ENCODE measurements at regions not wholly inside any gene's neighbourhood (a gene's known extent, or its start where the extent isn't known, plus 50 kb on each side); places are given as distances from the start of the nearest gene placed in this dataset.
"Not testable (repeated sequence)": the region's sequence is repeated elsewhere in the genome, so short reads cannot be mapped to it uniquely, and the experiment has no call there.

- DNase-seq (ENCODE audit: low read depth in 2 of 2): no peak
Observed at GRCh38 chr1:185404291-185404690, 87.2 kb upstream of the IVNS1ABP start.

- DNase-seq (ENCODE audit: low read depth in 2 of 2): no peak
Observed at GRCh38 chr1:185402930-185403329, 85.9 kb upstream of the IVNS1ABP start.

DNA sequence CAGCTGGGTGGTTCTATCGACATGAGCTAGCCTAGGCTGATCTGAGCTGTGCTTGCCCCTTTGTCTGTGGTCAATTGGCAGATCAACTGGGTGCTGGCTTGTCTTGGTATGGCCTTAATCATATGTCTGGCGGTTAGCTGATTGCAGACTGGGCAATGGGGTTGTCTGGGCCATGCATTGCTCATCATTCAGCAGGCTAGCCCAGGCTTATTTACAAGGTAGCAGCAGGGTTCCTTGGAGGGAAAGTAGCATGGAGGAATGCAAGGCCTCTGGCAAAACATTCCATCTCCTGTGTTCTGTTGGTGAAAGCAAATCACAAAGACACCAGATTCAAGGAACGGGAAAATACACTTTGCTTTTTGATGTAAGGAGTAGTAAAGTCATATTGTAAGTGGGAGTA is 84.0 kb upstream of the IVNS1ABP start:
- DNase-seq (ENCODE audit: low read depth in 2 of 2): no peak

DNA sequence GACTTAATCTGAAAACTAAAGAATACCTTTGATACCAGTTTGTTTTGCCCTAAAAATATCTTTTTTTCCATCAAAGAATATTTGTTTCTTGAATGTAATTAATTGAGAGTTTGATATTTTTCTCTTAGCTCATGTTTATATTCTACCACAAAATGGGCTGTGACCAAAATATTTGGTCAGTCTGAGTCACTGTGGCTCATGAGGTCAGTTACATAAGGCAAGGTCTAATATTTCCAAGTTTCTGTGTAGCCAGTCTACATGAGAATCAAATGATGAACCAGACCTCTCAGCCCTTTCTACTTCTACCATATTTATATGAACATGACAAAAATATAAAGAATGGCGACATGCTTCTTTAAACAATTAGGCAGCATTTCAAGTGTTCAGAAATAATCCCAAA is 83.0 kb upstream of the IVNS1ABP start:
- DNase-seq (ENCODE audit: low read depth in 2 of 2): no peak

DNA sequence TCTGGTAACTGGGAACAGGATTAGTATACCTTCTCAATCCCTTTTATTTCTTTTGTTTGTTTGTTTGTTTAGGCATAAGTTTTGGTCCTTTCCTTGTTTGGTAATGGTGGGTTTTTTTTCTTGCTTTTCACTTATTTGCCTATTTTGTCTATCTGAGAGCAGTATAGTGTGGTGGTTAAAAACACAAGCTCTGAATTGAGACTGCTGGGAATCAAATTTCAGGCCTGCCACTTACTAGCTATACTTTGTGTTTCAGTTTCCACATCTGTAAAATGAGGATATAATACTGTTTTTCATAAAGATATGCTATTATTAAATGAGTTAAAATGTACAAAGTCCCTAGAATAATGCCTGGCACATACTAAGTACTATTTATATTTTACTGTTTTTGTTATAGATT is 81.6 kb upstream of the IVNS1ABP start:
- no peak for DNase-seq (ENCODE audit: low read depth in 2 of 2)

GRCh38 chr1:185398022-185398421 is 81.0 kb upstream of the IVNS1ABP start:
- DNase-seq (ENCODE audit: low read depth in 2 of 2): no peak

DNA sequence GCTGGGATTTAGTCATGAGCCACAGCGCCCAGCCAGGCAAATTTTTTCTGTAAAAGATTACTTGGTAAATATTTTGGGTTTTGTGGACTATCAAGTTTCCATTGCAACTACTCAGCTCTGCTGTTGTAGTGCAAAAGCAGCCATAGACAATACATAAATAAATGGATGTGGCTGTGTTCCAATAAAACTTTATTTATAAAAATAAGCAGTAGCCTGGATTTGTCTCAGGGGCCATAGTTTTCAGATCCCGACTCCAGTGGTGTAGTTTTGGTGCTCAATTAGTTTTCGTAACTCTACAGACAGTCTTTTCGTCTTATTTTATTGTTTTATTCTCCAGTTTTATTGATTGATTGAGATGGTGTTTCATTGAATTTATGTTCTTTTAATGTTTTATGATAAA is 80.1 kb upstream of the IVNS1ABP start:
- no peak for DNase-seq (ENCODE audit: low read depth in 2 of 2)

DNA sequence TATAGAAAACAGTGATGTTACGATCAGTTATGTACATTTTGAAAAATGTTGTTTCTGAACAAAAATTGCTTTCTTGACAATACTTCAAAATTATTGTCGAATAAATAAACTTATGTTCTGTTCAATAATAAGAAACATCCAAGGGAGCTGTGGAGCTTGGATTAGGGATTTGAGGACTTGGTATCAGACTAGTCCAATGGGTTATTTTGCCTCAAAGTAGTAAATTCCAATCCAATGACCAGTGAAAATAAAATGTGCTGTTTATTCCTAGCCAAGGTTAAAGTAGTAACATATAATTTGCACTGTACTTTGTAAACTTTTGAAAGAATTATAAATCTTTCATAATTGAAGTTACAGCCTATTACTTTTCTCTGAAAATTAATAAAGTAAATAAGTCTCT is 79.1 kb upstream of the IVNS1ABP start:
- DNase-seq (ENCODE audit: low read depth in 2 of 2): no peak

DNA sequence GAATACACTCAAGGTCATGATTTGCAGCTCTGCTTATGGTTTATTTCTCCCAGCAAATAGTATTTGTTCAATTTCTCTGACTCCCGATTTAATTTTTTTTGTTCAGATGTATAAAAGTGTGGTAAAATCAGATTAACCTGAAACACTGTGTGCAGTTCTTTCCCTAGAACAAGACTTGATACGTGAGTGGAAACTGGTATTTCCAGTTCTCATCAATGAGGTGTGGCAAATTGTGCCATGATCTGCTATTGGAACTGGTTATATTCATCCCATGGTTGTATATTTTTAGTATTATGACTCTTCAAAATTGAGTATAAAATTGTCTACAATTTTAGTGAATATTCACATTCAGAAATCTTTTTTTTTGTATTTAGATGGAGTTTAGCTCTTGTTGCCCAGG is 76.8 kb upstream of the IVNS1ABP start:
- no peak for DNase-seq (ENCODE audit: low read depth in 2 of 2)

DNA sequence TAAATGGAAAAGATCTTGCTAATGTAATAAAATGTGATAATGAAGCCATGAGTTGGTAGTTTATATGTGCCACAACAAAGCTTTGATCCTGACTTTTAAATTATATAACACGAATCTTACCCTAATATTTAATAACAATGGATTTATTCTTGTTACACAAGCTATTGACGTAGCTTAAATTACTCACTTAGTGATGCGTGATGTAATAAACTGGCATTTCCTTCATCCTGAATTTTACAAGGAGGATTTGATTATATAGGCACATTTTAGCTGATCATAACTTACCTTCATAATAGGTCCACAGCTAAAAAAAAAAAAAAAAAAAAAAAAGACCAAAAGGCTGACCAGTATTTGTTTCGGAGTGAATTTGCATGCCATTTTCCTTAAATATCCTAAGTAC is 76.2 kb upstream of the IVNS1ABP start:
- no peak for DNase-seq (ENCODE audit: low read depth in 2 of 2)

DNA sequence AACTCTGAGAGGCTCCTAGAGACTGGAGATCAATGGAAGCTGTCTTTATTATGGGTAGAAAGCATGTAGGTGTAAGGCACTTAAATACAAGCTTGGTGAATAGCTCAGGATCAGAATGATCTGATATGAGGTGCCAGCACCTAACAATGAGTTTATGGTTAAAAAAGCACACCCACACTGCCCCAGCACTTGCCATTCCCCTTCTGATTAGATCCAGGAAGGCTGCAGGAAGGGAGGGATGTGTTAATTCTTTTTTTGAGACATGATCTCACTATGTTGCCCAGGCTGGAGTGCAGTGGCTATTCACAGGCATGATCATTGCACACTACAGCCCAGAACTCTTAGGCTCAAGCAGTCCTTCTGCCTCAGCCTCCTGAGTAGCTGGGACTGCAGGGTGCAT is 71.8 kb upstream of the IVNS1ABP start:
- no peak for DNase-seq (ENCODE audit: low read depth in 2 of 2)

GRCh38 chr1:185388346-185388745 is 71.3 kb upstream of the IVNS1ABP start:
- DNase-seq (ENCODE audit: low read depth in 2 of 2): no peak

- DNase-seq (ENCODE audit: low read depth in 2 of 2): no peak
Observed at GRCh38 chr1:185385991-185386390, 68.9 kb upstream of the IVNS1ABP start.

GRCh38 chr1:185383805-185384204 is 66.8 kb upstream of the IVNS1ABP start:
- not testable (repeated sequence) for DNase-seq (ENCODE audit: low read depth in 2 of 2)

- no peak for DNase-seq (ENCODE audit: low read depth in 2 of 2)
Observed at GRCh38 chr1:185377831-185378230, 60.8 kb upstream of the IVNS1ABP start.

- peak; percentile 59 to 63 for DNase-seq (ENCODE audit: low read depth in 2 of 2)
Observed at GRCh38 chr1:185376840-185377635, 60.0 kb upstream of the IVNS1ABP start.

GRCh38 chr1:185376288-185376687 is 59.2 kb upstream of the IVNS1ABP start:
- no peak for DNase-seq (ENCODE audit: low read depth in 2 of 2)

DNA sequence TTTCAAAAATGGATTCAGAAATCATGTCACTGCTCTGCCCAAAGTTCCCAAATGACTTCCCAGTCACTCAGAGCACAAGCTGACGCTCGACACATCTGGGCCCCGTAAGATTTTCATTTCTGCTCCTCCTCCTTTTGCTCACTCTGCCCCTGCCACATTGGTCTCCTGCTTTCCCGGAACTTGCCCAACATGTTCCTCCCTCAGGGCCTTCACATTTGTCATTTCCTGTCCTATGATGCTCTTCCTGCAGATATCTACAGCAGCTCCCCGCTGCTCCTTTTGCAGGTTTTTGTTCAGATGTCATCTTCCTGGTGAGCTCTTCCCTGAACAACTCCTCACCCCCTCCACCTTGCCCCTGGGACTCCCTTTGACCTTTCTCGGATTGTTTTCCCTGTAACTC is 58.5 kb upstream of the IVNS1ABP start:
- no peak for DNase-seq (ENCODE audit: low read depth in 2 of 2)

- no peak for DNase-seq (ENCODE audit: low read depth in 2 of 2)
Observed at GRCh38 chr1:185373813-185374529, 56.9 kb upstream of the IVNS1ABP start.

- DNase-seq (ENCODE audit: low read depth in 2 of 2): no peak
Observed at GRCh38 chr1:185369786-185370185, 52.7 kb upstream of the IVNS1ABP start.

DNA sequence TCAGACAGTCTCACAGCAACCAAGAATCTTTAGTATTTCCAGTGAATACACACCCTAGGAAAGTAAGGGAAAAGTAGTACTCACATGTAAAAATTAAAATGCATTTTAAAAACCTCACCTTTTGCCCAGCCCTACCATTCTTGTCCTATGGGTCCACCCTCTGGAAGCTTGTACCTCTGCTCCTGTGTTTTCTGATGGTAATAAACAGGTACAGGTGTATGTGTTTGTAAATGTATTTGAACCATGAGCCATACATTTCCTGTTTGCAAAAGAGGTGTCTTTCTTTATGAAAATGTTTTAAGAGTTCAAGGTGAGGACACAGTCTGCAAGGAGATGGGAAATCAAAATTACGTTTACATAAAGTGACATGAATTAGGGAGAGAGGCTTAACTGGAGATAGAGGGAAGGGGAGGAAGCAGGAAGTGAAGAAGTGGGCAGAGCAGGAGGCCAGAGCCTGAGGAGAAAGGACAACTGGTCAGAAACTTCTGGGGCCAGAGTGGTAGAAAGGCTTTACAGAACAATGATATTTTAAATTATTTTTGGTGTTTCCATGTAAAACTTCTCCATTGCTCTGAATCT is 52.0 kb upstream of the IVNS1ABP start:
- no peak for DNase-seq (ENCODE audit: low read depth in 2 of 2)

GRCh38 chr1:185368313-185368855 is 51.3 kb upstream of the IVNS1ABP start:
- DNase-seq (ENCODE audit: low read depth in 2 of 2): no peak

- no peak for DNase-seq (ENCODE audit: low read depth in 2 of 2)
Observed at GRCh38 chr1:185367218-185367617, 50.2 kb upstream of the IVNS1ABP start.
